ENCODE measurements at regions not wholly inside any gene's neighbourhood (a gene's known extent, or its start where the extent isn't known, plus 50 kb on each side); places are given as distances from the start of the nearest gene placed in this dataset.

DNA sequence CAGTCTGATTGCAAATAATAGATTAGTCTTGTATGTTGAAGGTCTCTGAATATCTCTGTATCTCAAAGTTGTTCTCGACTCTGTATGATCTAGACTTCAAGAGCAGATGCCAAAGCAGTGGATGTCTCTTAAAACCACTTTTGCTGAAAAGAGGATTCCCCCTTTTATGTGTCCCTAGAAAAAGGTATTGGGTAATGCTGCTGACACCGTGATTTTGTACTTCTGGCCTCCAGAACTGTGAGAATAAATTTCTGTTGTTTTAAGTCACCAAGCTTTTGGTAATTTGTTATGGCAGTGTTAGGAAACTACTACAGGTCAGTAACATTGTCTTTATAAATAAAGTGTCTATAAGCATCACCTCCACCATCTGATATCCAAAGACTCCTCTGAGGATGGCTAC, 85.3 kb upstream of the PIK3R1 start:
- ChIA-PET POLR2A (no interaction called here), CTCF (no interaction called here)
- Mint-ChIP-seq H3K4me3 (no peak overlapping the region), H3K27ac (no peak overlapping the region), H3K9me3 (no peaks in the 10 kb centered on the region), H3K27me3 (peaks cover 6% of the 10 kb centered on the region), H3K4me1 (no peaks in the 10 kb centered on the region), H3K36me3 (ENCODE audit: low read depth) (no peaks in the 10 kb centered on the region)
- ATAC-seq (ENCODE audit: low read depth) (no peak), DNase-seq (no peak)
- intact Hi-C loops (cut with micrococcal nuclease): no loop called here
- no peak for TF ChIP-seq CTCF (IDR thresholded peaks at IDR 0.05)

DNA sequence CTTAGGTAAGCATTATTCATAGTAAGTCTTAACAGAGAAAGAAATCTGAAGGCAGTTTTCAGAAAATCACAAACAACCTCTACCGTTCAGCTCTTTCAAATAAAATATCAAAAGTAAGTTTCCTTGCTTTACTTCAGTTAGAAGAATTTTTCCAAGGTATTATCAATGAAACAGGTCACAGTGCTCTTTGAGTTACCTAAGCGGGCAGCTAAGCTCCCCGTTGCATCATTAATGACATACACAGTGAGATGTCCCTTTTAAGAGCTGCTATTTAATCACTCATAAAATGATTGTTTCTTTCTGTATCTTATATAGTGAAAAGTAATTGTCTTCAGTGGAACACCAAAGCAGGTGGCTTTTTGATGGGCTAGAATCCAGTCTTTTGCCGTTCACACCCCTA, 86.2 kb upstream of the PIK3R1 start:
- Mint-ChIP-seq H3K36me3 (ENCODE audit: low read depth) (no peaks in the 10 kb centered on the region), H3K27me3 (peaks cover 6% of the 10 kb centered on the region), H3K4me3 (no peak overlapping the region), H3K4me1 (no peaks in the 10 kb centered on the region), H3K27ac (no peak overlapping the region), H3K9me3 (no peaks in the 10 kb centered on the region)
- DNase-seq: no peak
- ChIA-PET POLR2A (no interaction called here), CTCF (no interaction called here)
- intact Hi-C loops (cut with micrococcal nuclease): no loop called here
- ATAC-seq (ENCODE audit: low read depth): no peak
- no peak for TF ChIP-seq CTCF (IDR thresholded peaks at IDR 0.05)

GRCh38 chr5:68126886-68127285, 88.7 kb upstream of the PIK3R1 start:
- ChIA-PET CTCF (interaction anchor here (0.7 kb wide), 1 partner anchor 156 kb away, joined by 4 read pairs; no protein-coding TSS in a partner anchor), POLR2A (no interaction called here)
- peaks cover 5% of the 10 kb centered on the region for H3K27me3 Mint-ChIP-seq
- no peak for TF ChIP-seq CTCF (IDR thresholded peaks at IDR 0.05)
- no peak for DNase-seq
- intact Hi-C loops (cut with micrococcal nuclease): no loop called here
- H3K4me3 Mint-ChIP-seq: no peak overlapping the region
- H3K36me3 Mint-ChIP-seq (ENCODE audit: low read depth): no peaks in the 10 kb centered on the region
- H3K27ac Mint-ChIP-seq: no peak overlapping the region
- H3K9me3 Mint-ChIP-seq: no peaks in the 10 kb centered on the region
- no peak for ATAC-seq (ENCODE audit: low read depth)
- H3K4me1 Mint-ChIP-seq: no peaks in the 10 kb centered on the region

- ATAC-seq (ENCODE audit: low read depth) (no peak), DNase-seq (no peak)
- H3K9me3 Mint-ChIP-seq: no peaks in the 10 kb centered on the region
- ChIA-PET CTCF (no interaction called here), POLR2A (no interaction called here)
- no peaks in the 10 kb centered on the region for H3K36me3 Mint-ChIP-seq (ENCODE audit: low read depth)
- H3K27me3 Mint-ChIP-seq: peaks cover 7% of the 10 kb centered on the region
- no peaks in the 10 kb centered on the region for H3K4me1 Mint-ChIP-seq
- intact Hi-C loops (cut with micrococcal nuclease): no loop called here
- H3K27ac Mint-ChIP-seq: no peak overlapping the region
- H3K4me3 Mint-ChIP-seq: no peak overlapping the region
- no peak for TF ChIP-seq CTCF (IDR thresholded peaks at IDR 0.05)
Observed at GRCh38 chr5:68122439-68123328, 92.9 kb upstream of the PIK3R1 start.

DNA sequence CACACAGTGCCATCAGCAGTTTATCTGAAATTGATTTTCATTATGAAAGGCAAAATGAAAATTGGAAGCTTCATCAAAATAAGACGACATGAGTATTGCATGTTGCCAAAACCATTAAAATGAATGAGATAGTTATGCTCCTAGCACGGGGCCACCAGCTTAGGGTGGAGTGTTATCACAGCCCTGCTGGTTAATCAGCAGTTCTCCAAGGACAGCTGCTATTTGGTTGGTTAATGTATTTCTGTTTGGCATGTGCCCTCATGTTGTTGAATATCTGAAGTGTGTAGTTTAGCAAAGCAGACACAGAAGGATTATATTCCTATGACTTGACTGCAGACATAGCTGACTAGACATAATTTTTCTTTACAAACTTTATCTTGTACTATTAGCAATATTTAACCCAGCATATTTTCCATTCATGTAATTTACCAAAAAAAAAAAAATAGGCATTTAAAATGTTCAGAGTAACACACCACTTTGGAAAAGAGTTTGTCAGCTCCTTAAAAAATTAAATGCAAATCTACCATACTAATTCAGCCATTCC, 98.6 kb upstream of the PIK3R1 start:
- Mint-ChIP-seq H3K27ac (no peak overlapping the region), H3K9me3 (no peaks in the 10 kb centered on the region), H3K27me3 (peaks cover 9% of the 10 kb centered on the region), H3K4me3 (no peak overlapping the region), H3K4me1 (no peaks in the 10 kb centered on the region), H3K36me3 (ENCODE audit: low read depth) (no peaks in the 10 kb centered on the region)
- ChIA-PET POLR2A (no interaction called here), CTCF (no interaction called here)
- DNase-seq (no peak), ATAC-seq (ENCODE audit: low read depth) (no peak)
- no peak for TF ChIP-seq CTCF (IDR thresholded peaks at IDR 0.05)
- intact Hi-C loops (cut with micrococcal nuclease): no loop called here

Measured in activated B cell treated with CpG ODN at 0.5 μM for 24 hours (primary cell).